PC-3 (cell line): ENCODE measurements at regions not wholly inside any gene's neighbourhood (a gene's known extent, or its start where the extent isn't known, plus 50 kb on each side); places are given as distances from the start of the nearest gene placed in this dataset.

Experiments
- ATAC-seq: fragments of 200-7000 bp; cut with Tn5 transposase; 2 replicates; pipeline ENCODE4 v1.9.1; 2020; ENCODE audit warnings: mild to moderate bottlenecking, moderate library complexity
- BruUV-seq: library from RNA; stranded (reverse); fragments of 400-500 nt; replicated peaks from 2 replicates; lab custom pipeline; 2021; lab: Mats Ljungman, UMichigan
- CTCF ChIA-PET: fragments of 300-600 bp; sonication (Branson Sonifier 250); formaldehyde crosslinking; loops from one replicate; lab custom pipeline; 2022; ENCODE audit warnings: antibody characterized with exemption; lab: Charles Lee
- POLR2A ChIA-PET: fragments of 300-600 bp; sonication (Branson Sonifier 250); formaldehyde crosslinking; loops from one replicate; lab custom pipeline; 2022; ENCODE audit warnings: antibody characterized with exemption; ENCODE audit not compliant: unreplicated experiment; lab: Charles Lee
- DNase-seq: peaks from one replicate; pipeline ENCODE4 v3.0.0-alpha.2; 2015
- H2AFZ ChIP-seq: fragments of 300-600 bp; sonication (generic); 2 replicates; pipeline ENCODE4 v1.6.0; 2016; ENCODE audit warnings: antibody characterized with exemption, low read length
- H3F3A ChIP-seq: fragments of 300-600 bp; sonication (generic); one replicate; pipeline ENCODE4 v1.6.0; 2017; ENCODE audit warnings: antibody characterized with exemption, low read length, control low read depth, mild to moderate bottlenecking; ENCODE audit not compliant: unreplicated experiment
- H3K27ac ChIP-seq: fragments of 300-600 bp; sonication (generic); 2 replicates; pipeline ENCODE4 v1.5.1; 2016; ENCODE audit warnings: mild to moderate bottlenecking, low read length
- H3K27me3 ChIP-seq: fragments of 300-600 bp; sonication (generic); 2 replicates; pipeline ENCODE4 v1.6.1; 2016; ENCODE audit warnings: low read length, mixed read lengths
- H3K36me3 ChIP-seq: fragments of 300-600 bp; sonication (generic); 2 replicates; pipeline ENCODE4 v1.6.1; 2016; ENCODE audit warnings: low read depth, mixed run types, low read length, mixed read lengths
- H3K4me1 ChIP-seq: fragments of 300-600 bp; sonication (generic); 2 replicates; pipeline ENCODE4 v1.5.1; 2016; ENCODE audit warnings: low read length; ENCODE audit not compliant: insufficient read depth
- H3K4me2 ChIP-seq: fragments of 300-600 bp; sonication (generic); 2 replicates; pipeline ENCODE4 v1.6.0; 2016; ENCODE audit warnings: low read length
- H3K4me3 ChIP-seq: fragments of 300-600 bp; sonication (generic); 2 replicates; pipeline ENCODE4 v1.5.1; 2016; ENCODE audit warnings: mild to moderate bottlenecking, low read length, mixed read lengths
- H3K79me2 ChIP-seq: fragments of 300-600 bp; sonication (generic); 2 replicates; pipeline ENCODE4 v1.6.1; 2017; ENCODE audit warnings: low read length, mixed read lengths
- H3K9ac ChIP-seq: fragments of 300-600 bp; sonication (generic); 2 replicates; pipeline ENCODE4 v1.6.0; 2016; ENCODE audit warnings: mild to moderate bottlenecking, low read length
- H3K9me2 ChIP-seq: fragments of 300-600 bp; sonication (generic); replicated peaks from 2 replicates; pipeline ENCODE4 v1.6.1; 2016; ENCODE audit warnings: mixed run types, low read length, mixed read lengths
- H3K9me3 ChIP-seq: fragments of 300-600 bp; sonication (generic); 2 replicates; pipeline ENCODE4 v1.6.1; 2016; ENCODE audit warnings: low read length, mixed read lengths
- H4K20me1 ChIP-seq: fragments of 300-600 bp; sonication (generic); 2 replicates; pipeline ENCODE4 v1.6.1; 2016; ENCODE audit warnings: low read length, mixed read lengths
- EZH2 ChIP-seq: fragments of 300-600 bp; sonication (generic); IDR thresholded peaks from one replicate; pipeline ENCODE4 v1.6.1; 2017; ENCODE audit warnings: antibody characterized with exemption, mild to moderate bottlenecking, low read length; ENCODE audit not compliant: unreplicated experiment
- EZH2phosphoT487 ChIP-seq: fragments of 300-600 bp; sonication (generic); IDR thresholded peaks from 2 replicates; pipeline ENCODE4 v1.6.1; 2018; ENCODE audit warnings: mild to moderate bottlenecking, antibody characterized with exemption, low read length, borderline replicate concordance
- intact Hi-C: fragments of 100-400 bp; cut with micrococcal nuclease; formaldehyde crosslinking; loops from 2 replicates; pipeline ENCODE4 v1.9.0; 2023
- TF ChIP-seq, protein P1 (sequence below): fragments of 300-600 bp; sonication (generic); conservative IDR thresholded peaks from 2 replicates; pipeline ENCODE4 v1.5.1; 2017; ENCODE audit warnings: antibody characterized with exemption, low read depth, mild to moderate bottlenecking, low read length

DNA sequence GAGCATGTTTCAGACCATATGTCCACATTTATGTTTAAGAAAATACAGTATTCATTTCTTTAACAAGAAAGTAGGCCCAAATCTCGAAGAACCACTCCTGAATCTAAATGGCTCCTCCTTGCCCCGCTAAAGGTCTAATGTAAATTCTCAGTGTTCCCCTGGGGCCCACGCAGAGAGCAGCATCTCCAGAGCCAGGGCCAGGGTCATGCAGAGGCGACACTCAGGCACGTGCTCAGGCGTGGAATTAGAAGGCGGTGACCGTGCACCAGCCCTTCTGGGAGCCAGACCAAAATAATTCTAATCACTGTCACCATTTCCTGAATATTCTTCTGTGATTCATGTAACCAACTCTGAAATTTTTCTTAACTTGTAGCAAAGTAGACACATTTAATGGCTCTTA lies 68.3 kb upstream of the MYT1L start:
- Histone ChIP-seq H3K4me3 (no peak overlapping the region), H3K4me1 (no peaks in the 10 kb centered on the region), H3K9me3 (no peaks in the 10 kb centered on the region), H3K36me3 (no peaks in the 10 kb centered on the region), H3K27ac (no peak overlapping the region), H3K27me3 (no peaks in the 10 kb centered on the region), H4K20me1 (no peaks in the 10 kb centered on the region), H3K9ac (no peak overlapping the region), H3F3A (no peaks in the 10 kb centered on the region), H3K79me2 (no peaks in the 10 kb centered on the region), H2AFZ (no peak overlapping the region), H3K4me2 (no peak overlapping the region), H3K9me2 (no peaks in the 10 kb centered on the region)
- intact Hi-C loops: no loop called here
- TF ChIP-seq EZH2 (no peak), EZH2phosphoT487 (no peak)
- TF ChIP-seq, protein P1, sequence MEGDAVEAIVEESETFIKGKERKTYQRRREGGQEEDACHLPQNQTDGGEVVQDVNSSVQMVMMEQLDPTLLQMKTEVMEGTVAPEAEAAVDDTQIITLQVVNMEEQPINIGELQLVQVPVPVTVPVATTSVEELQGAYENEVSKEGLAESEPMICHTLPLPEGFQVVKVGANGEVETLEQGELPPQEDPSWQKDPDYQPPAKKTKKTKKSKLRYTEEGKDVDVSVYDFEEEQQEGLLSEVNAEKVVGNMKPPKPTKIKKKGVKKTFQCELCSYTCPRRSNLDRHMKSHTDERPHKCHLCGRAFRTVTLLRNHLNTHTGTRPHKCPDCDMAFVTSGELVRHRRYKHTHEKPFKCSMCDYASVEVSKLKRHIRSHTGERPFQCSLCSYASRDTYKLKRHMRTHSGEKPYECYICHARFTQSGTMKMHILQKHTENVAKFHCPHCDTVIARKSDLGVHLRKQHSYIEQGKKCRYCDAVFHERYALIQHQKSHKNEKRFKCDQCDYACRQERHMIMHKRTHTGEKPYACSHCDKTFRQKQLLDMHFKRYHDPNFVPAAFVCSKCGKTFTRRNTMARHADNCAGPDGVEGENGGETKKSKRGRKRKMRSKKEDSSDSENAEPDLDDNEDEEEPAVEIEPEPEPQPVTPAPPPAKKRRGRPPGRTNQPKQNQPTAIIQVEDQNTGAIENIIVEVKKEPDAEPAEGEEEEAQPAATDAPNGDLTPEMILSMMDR: no peak
- CTCF ChIA-PET: no interaction called here
- ATAC-seq (no peak), DNase-seq (no peak)
- no TSS peak for BruUV-seq
- POLR2A ChIA-PET: no interaction called here

DNA sequence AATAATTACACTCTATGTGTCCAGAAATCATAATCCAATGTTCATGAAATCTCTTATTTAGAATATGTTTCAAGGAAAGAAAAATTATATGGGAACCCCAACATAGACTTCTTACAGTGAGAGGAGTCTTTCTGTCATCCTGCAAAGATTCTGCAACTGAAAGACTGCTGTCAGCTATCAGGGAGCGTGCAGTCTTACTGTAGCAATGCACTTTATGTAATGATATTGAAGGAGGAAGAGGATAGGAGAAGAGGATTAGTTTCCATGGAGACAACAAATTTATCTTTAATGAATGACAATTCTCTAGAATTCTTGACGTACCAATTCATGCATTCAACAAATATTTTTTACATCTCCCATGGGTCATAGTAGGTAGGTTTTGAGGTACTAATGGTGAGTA lies 61.3 kb upstream of the MYT1L start:
- POLR2A ChIA-PET: no interaction called here
- Histone ChIP-seq H3K9ac (no peak overlapping the region), H3K9me2 (no peaks in the 10 kb centered on the region), H3F3A (no peaks in the 10 kb centered on the region), H3K27me3 (no peaks in the 10 kb centered on the region), H3K9me3 (no peaks in the 10 kb centered on the region), H4K20me1 (no peaks in the 10 kb centered on the region), H3K36me3 (no peaks in the 10 kb centered on the region), H3K79me2 (no peaks in the 10 kb centered on the region), H3K4me3 (no peak overlapping the region), H2AFZ (no peak overlapping the region), H3K4me1 (no peaks in the 10 kb centered on the region), H3K27ac (no peak overlapping the region), H3K4me2 (no peak overlapping the region)
- BruUV-seq: no TSS peak
- ATAC-seq (no peak), DNase-seq (no peak)
- intact Hi-C loops: no loop called here
- CTCF ChIA-PET: no interaction called here
- no peak for TF ChIP-seq EZH2phosphoT487
- TF ChIP-seq, protein P1: no peak
- no peak for TF ChIP-seq EZH2

DNA sequence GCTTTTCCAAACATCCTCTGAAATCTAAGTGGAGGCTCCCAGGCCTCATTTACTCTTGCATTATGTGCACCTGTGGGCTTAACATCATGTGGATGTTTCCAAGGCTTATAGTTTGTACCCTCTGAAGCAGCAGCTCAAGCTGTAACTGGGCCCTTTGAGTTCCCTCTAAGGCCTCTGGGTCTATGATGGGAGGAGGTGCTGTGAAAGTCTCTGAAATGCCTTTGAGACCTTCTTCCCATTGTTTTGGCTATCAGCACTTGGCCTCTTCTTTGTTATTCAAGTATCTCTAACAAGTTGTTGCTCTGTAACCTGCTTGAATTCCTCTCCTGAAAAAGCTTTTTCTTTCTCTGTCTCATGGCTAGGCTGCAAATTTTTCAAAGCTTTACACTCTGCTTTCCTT lies 58.1 kb upstream of the MYT1L start:
- no peak for ATAC-seq

More for the DNA sequence above, 58.1 kb upstream of the MYT1L start:
- H2AFZ ChIP-seq: no peak overlapping the region
- DNase-seq: no peak
- no peaks in the 10 kb centered on the region for H3K9me3 ChIP-seq
- H4K20me1 ChIP-seq: no peaks in the 10 kb centered on the region
- no peak overlapping the region for H3K4me3 ChIP-seq
- H3K4me2 ChIP-seq: no peak overlapping the region
- H3K9ac ChIP-seq: no peak overlapping the region
- intact Hi-C loops: no loop called here
- H3K27ac ChIP-seq: no peak overlapping the region
- no peaks in the 10 kb centered on the region for H3K36me3 ChIP-seq
- ChIA-PET CTCF (no interaction called here), POLR2A (no interaction called here)
- TF ChIP-seq, protein P1: no peak
- TF ChIP-seq EZH2 (no peak), EZH2phosphoT487 (no peak)
- BruUV-seq: no TSS peak
- H3K79me2 ChIP-seq: no peaks in the 10 kb centered on the region
- no peaks in the 10 kb centered on the region for H3F3A ChIP-seq
- H3K9me2 ChIP-seq: no peaks in the 10 kb centered on the region
- H3K4me1 ChIP-seq: no peaks in the 10 kb centered on the region
- no peaks in the 10 kb centered on the region for H3K27me3 ChIP-seq
